GM20000 (cell line): ENCODE measurements at regions not wholly inside any gene's neighbourhood (a gene's known extent, or its start where the extent isn't known, plus 50 kb on each side); places are given as distances from the start of the nearest gene placed in this dataset.

Experiments
- DNase-seq: peaks from one replicate; pipeline ENCODE4 v3.0.0; 2012; ENCODE audit warnings: low spot score
- TF ChIP-seq, protein P1 (sequence below): IDR thresholded peaks from 2 replicates; pipeline ENCODE4 v1.5.1; 2012; ENCODE audit warnings: mild to moderate bottlenecking, control low read depth; ENCODE audit errors: extremely low read depth, missing control alignments

DNA sequence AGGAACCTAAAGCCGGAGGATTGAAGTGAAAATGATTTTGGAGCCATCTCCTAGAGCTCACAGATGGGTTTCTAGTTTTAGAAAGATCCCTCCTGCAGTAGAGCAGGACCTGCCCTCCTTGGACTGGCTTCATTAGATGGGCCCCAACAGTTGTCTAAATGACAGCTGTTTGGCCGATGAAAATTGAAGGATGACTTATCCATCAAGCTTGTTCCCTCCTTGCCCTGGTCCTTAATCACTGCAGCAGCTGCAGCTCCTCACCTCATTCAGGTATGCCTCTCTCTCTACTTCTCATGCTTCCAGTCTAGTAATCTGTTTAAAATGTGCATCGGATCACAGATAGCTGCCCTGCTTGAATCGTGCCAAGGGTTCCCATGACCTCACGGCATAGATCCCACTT lies 677.6 kb downstream of the BCL11A start:
- TF ChIP-seq, protein P1, sequence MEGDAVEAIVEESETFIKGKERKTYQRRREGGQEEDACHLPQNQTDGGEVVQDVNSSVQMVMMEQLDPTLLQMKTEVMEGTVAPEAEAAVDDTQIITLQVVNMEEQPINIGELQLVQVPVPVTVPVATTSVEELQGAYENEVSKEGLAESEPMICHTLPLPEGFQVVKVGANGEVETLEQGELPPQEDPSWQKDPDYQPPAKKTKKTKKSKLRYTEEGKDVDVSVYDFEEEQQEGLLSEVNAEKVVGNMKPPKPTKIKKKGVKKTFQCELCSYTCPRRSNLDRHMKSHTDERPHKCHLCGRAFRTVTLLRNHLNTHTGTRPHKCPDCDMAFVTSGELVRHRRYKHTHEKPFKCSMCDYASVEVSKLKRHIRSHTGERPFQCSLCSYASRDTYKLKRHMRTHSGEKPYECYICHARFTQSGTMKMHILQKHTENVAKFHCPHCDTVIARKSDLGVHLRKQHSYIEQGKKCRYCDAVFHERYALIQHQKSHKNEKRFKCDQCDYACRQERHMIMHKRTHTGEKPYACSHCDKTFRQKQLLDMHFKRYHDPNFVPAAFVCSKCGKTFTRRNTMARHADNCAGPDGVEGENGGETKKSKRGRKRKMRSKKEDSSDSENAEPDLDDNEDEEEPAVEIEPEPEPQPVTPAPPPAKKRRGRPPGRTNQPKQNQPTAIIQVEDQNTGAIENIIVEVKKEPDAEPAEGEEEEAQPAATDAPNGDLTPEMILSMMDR = no peak

DNA sequence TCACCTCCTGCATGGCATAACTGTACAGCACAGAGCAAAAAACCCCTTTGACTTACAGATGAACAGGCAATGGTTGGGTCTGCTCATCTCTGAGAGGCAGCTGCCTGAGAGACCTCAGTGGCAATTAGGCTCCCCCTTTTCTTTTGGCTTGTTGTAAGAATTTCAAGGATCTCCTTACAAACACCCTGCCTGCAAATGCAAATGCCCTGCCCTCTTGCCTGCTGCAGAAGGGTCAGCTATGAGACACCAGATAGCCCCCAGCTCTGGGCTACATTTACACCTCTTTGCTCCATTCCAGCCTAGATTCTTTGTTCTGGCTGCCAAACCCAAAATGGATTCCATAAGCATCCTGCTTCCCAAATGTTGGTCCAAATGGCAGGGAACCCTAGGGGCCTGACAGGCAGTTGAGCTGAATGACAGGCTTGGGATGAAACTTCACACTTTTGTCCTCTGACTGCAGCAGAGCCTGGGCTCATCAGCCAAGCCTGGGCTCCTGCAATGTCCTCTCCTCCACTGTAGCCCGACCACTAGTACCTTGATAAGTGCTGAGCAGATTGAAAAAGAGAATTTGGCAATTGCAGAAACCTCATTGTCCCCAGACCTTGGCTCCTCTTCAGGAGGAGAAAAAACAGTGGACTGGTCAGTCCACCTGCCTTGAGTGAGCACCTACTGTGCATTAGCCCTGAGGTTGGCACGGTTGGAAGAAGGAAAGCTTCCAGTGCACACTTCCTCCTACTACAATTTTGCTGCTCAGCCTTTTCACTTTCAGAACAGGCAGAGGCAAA lies 678.3 kb downstream of the BCL11A start:
- no peak for DNase-seq
- TF ChIP-seq, protein P1 = no peak

More for the DNA sequence above, 677.6 kb downstream of the BCL11A start:
- no peak for DNase-seq

DNA sequence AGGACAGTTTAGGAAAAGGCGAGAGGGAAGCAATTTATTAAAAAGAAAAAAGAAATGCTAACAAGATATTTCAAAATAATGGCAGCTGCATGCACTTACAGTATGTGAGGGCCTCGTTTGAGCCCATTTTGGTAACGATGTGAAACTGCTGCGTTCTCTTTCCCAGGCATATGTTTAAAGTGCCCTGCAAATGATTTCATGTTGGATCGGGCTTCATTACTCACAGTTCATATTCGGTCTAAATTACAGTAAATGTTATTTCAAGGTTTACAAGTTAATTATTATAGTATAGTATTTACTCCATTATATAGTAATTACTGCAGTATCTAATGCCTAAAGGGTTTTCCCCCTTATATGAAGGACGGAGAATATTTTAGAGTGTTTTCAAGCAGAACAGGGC lies 679.1 kb downstream of the BCL11A start:
- TF ChIP-seq, protein P1 = no peak

DNA sequence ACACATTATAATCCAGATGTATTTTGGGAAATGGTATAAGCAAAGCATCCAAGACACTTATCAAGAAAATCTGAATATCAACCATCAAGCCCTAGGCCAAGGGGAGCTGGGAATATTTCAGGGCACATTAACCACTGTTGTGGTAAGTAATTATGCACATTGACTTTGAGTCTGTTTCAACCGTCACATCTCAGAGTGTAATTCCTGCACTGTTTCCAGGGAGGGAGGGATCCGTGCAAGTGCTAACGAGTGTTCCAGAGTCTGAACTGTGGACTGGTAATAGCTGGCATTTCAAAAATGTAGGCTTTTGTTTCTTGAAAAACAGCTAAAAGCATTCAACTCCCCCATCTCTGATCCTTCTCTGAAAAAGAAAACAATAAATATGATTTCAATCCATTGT lies 681.6 kb downstream of the BCL11A start:
- TF ChIP-seq, protein P1 = no peak

More for the DNA sequence above, 679.1 kb downstream of the BCL11A start:
- DNase-seq = no peak

DNA sequence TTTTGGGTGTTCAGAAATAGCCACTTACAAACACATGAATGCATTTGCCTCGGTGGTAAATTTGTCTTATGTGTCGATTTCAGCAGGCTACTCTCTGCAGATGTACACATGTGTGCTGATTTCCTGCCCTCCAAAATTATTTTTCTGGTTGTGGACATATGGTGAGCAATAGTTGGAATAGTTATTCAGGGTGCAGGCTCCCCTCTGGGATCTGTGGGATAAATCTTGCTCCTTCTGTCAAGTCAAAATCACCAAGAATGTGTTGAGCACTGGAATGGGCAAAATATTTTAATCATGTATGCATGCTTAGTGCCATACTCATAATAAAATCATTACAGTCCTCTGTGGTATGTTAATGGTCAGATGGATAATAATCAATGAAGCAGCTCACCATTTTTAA lies 684.5 kb downstream of the BCL11A start:
- no peak for DNase-seq

More for the DNA sequence above, 681.6 kb downstream of the BCL11A start:
- DNase-seq = no peak

DNA sequence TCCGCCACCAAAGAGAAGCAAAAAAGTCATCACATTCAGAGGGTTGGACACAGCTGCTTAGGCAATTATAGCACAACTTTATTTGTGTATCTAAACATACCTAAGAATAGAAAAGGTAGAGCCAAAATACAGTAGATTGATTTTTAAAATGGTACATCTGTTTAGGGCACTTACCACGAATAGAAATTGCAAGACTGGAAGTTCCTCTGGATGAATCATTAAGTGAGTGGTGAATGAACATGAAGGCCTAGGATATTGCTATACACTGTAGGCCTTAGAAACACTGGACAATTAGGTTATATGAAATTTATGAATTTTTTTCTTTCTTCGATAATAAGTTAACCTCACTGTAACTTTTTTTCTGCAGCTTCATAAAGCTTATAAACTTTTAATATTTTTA lies 687.0 kb downstream of the BCL11A start:
- TF ChIP-seq, protein P1 = no peak
- no peak for DNase-seq

More for the DNA sequence above, 684.5 kb downstream of the BCL11A start:
- TF ChIP-seq, protein P1 = no peak

DNA sequence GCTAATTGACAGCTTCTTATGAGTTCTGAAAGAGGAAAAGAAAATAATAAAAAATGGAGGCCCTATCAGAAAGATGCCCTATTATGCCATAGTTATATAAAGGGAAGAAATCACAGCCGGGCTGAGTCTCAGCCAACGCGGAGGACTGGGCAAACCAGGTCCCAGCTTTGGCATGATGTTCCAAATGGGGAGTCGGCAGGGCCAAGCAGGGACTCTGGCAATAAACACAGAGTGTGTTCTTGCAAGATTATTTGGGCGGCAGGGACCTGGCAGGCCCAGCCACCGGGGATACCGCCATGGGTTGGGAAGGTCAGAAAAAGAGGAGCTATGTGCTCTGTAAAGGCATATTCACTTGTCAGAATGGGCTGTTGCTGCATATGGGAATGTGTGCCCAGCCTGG lies 694.9 kb downstream of the BCL11A start:
- no peak for DNase-seq
- TF ChIP-seq, protein P1 = no peak
